ENCODE measurements at regions not wholly inside any gene's neighbourhood (a gene's known extent, or its start where the extent isn't known, plus 50 kb on each side); places are given as distances from the start of the nearest gene placed in this dataset.

DNA sequence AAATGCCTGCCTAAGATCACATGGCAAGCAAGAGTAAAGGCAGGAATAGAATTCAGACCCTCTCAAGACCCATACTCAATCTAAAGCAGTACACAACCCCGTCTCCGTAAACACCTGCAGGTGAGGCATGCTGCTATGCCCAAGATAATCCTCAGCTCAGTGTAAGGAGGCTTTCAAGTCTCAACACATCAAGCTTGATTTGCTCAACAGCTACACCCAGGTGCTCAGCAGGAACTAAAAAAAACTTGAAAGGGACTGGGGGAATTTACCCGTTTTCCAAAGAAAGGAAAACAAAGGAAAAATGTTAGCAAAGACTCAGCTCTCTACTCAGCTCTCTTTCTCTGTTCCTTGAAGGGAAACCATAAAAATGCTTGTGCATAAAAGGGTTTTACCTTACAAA lies 301.8 kb downstream of the C1D start:
- ATAC-seq = peak; percentile 52; the same call in 2 of the 3 replicates
- DNase-seq (ENCODE audit: low spot score) = peak; percentile 8
- no peaks in the 10 kb centered on the region for H3K27me3 Mint-ChIP-seq (ENCODE audit: insufficient read depth, low read depth, poor library complexity)
- Histone ChIP-seq H3K4me3 (no peak overlapping the region), H3K9me2 (ENCODE audit: insufficient read depth) (peaks cover 16% of the 10 kb centered on the region), H3K4me2 (no peak overlapping the region), H2AFZ (peak overlapping the region; percentile 25; the same call in 1 of the 2 replicates), H3K27ac (ENCODE audit: low read depth) (no peak overlapping the region), H4K20me1 (replicated peaks; ENCODE audit: insufficient read depth) (no peaks in the 10 kb centered on the region), H3K36me3 (ENCODE audit: insufficient read depth) (no peaks in the 10 kb centered on the region), H3F3A (replicated peaks; ENCODE audit: low read depth) (no peaks in the 10 kb centered on the region), H3K4me1 (ENCODE audit: insufficient read depth) (no peaks in the 10 kb centered on the region), H3K27me3 (ENCODE audit: insufficient read depth) (no peaks in the 10 kb centered on the region), H3K79me2 (replicated peaks; ENCODE audit: insufficient read depth) (no peaks in the 10 kb centered on the region)
- TF ChIP-seq, protein P1, sequence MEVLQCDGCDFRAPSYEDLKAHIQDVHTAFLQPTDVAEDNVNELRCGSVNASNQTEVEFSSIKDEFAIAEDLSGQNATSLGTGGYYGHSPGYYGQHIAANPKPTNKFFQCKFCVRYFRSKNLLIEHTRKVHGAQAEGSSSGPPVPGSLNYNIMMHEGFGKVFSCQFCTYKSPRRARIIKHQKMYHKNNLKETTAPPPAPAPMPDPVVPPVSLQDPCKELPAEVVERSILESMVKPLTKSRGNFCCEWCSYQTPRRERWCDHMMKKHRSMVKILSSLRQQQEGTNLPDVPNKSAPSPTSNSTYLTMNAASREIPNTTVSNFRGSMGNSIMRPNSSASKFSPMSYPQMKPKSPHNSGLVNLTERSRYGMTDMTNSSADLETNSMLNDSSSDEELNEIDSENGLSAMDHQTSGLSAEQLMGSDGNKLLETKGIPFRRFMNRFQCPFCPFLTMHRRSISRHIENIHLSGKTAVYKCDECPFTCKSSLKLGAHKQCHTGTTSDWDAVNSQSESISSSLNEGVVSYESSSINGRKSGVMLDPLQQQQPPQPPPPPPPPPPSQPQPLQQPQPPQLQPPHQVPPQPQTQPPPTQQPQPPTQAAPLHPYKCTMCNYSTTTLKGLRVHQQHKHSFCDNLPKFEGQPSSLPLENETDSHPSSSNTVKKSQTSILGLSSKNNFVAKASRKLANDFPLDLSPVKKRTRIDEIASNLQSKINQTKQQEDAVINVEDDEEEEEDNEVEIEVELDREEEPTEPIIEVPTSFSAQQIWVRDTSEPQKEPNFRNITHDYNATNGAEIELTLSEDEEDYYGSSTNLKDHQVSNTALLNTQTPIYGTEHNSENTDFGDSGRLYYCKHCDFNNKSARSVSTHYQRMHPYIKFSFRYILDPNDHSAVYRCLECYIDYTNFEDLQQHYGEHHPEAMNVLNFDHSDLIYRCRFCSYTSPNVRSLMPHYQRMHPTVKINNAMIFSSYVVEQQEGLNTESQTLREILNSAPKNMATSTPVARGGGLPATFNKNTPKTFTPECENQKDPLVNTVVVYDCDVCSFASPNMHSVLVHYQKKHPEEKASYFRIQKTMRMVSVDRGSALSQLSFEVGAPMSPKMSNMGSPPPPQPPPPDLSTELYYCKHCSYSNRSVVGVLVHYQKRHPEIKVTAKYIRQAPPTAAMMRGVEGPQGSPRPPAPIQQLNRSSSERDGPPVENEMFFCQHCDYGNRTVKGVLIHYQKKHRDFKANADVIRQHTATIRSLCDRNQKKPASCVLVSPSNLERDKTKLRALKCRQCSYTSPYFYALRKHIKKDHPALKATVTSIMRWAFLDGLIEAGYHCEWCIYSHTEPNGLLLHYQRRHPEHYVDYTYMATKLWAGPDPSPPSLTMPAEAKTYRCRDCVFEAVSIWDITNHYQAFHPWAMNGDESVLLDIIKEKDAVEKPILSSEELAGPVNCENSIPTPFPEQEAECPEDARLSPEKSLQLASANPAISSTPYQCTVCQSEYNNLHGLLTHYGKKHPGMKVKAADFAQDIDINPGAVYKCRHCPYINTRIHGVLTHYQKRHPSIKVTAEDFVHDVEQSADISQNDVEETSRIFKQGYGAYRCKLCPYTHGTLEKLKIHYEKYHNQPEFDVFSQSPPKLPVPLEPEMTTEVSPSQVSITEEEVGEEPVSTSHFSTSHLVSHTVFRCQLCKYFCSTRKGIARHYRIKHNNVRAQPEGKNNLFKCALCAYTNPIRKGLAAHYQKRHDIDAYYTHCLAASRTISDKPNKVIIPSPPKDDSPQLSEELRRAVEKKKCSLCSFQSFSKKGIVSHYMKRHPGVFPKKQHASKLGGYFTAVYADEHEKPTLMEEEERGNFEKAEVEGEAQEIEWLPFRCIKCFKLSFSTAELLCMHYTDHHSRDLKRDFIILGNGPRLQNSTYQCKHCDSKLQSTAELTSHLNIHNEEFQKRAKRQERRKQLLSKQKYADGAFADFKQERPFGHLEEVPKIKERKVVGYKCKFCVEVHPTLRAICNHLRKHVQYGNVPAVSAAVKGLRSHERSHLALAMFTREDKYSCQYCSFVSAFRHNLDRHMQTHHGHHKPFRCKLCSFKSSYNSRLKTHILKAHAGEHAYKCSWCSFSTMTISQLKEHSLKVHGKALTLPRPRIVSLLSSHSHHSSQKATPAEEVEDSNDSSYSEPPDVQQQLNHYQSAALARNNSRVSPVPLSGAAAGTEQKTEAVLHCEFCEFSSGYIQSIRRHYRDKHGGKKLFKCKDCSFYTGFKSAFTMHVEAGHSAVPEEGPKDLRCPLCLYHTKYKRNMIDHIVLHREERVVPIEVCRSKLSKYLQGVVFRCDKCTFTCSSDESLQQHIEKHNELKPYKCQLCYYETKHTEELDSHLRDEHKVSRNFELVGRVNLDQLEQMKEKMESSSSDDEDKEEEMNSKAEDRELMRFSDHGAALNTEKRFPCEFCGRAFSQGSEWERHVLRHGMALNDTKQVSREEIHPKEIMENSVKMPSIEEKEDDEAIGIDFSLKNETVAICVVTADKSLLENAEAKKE (CRISPR knock-in tag; IDR thresholded peaks at IDR 0.05) = 0 out of 2 replicates have a peak, but pooled peaks have one; percentile 23
- TF ChIP-seq, protein P2, sequence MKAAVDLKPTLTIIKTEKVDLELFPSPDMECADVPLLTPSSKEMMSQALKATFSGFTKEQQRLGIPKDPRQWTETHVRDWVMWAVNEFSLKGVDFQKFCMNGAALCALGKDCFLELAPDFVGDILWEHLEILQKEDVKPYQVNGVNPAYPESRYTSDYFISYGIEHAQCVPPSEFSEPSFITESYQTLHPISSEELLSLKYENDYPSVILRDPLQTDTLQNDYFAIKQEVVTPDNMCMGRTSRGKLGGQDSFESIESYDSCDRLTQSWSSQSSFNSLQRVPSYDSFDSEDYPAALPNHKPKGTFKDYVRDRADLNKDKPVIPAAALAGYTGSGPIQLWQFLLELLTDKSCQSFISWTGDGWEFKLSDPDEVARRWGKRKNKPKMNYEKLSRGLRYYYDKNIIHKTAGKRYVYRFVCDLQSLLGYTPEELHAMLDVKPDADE (IDR thresholded peaks at IDR 0.05) = no peak
- no peak for TF ChIP-seq EZH2 (IDR thresholded peaks at IDR 0.05; ENCODE audit: low read depth, unreplicated experiment)
- no peak overlapping the region for H3K4me3 Mint-ChIP-seq
- H3K36me3 Mint-ChIP-seq (ENCODE audit: low read depth) = no peaks in the 10 kb centered on the region
- no peaks in the 10 kb centered on the region for H3K4me1 Mint-ChIP-seq
- no peaks in the 10 kb centered on the region; the same call in 2 of the 3 replicates for H3K9me3 Mint-ChIP-seq
- H3K27ac Mint-ChIP-seq = no peak overlapping the region

DNA sequence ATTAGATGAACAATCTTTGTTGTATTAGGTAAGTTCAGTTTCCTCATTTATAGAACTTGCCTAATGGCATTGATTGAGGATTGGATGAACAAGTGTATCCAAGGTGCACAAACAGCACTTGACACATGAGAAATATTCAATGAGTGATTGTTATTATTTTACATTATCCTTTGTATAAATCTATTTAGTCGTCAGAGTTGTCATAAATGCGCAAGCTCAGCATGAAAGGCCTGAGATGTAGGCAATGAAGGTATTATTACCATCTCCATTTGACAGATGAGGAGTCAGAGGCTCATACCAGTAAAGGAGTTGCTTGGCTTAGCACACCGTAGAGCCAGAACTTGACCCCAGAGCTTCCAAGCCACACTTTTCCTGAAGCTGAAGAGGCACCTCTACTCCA lies 291.4 kb downstream of the C1D start:
- no peak overlapping the region for H3K27ac Mint-ChIP-seq
- no peaks in the 10 kb centered on the region for H3K27me3 ChIP-seq (ENCODE audit: insufficient read depth)
- no peaks in the 10 kb centered on the region for H3K4me1 ChIP-seq (ENCODE audit: insufficient read depth)
- H3F3A ChIP-seq (replicated peaks; ENCODE audit: low read depth) = no peaks in the 10 kb centered on the region
- H3K4me3 ChIP-seq = no peak overlapping the region
- H3K9me2 ChIP-seq (ENCODE audit: insufficient read depth) = peaks cover 3% of the 10 kb centered on the region; the same call in 1 of the 2 replicates
- H3K9me3 Mint-ChIP-seq = no peaks in the 10 kb centered on the region
- H4K20me1 ChIP-seq (replicated peaks; ENCODE audit: insufficient read depth) = no peaks in the 10 kb centered on the region
- ATAC-seq = no peak
- no peak overlapping the region for H3K4me2 ChIP-seq
- H3K36me3 ChIP-seq (ENCODE audit: insufficient read depth) = no peaks in the 10 kb centered on the region
- no peaks in the 10 kb centered on the region for H3K27me3 Mint-ChIP-seq (ENCODE audit: insufficient read depth, low read depth, poor library complexity)
- H3K79me2 ChIP-seq (replicated peaks; ENCODE audit: insufficient read depth) = no peaks in the 10 kb centered on the region
- no peak overlapping the region for H2AFZ ChIP-seq
- H3K27ac ChIP-seq (ENCODE audit: low read depth) = no peak overlapping the region
- H3K36me3 Mint-ChIP-seq (ENCODE audit: low read depth) = no peaks in the 10 kb centered on the region
- H3K4me1 Mint-ChIP-seq = no peaks in the 10 kb centered on the region
- no peak overlapping the region for H3K4me3 Mint-ChIP-seq
- DNase-seq (ENCODE audit: low spot score) = no peak
- TF ChIP-seq JUNB (IDR thresholded peaks at IDR 0.05; ENCODE audit: unreplicated experiment) (no peak), EZH2phosphoT487 (IDR thresholded peaks at IDR 0.05; ENCODE audit: unreplicated experiment) (no peak), NANOG (IDR thresholded peaks at IDR 0.05; ENCODE audit: borderline replicate concordance) (no peak), CREB1 (CRISPR knock-in tag; IDR thresholded peaks at IDR 0.05; ENCODE audit: low read depth) (no peak), POLR2AphosphoS5 (IDR thresholded peaks at IDR 0.05; ENCODE audit: low read depth) (no peak), EZH2 (IDR thresholded peaks at IDR 0.05; ENCODE audit: low read depth, unreplicated experiment) (no peak)
- TF ChIP-seq, protein P3, sequence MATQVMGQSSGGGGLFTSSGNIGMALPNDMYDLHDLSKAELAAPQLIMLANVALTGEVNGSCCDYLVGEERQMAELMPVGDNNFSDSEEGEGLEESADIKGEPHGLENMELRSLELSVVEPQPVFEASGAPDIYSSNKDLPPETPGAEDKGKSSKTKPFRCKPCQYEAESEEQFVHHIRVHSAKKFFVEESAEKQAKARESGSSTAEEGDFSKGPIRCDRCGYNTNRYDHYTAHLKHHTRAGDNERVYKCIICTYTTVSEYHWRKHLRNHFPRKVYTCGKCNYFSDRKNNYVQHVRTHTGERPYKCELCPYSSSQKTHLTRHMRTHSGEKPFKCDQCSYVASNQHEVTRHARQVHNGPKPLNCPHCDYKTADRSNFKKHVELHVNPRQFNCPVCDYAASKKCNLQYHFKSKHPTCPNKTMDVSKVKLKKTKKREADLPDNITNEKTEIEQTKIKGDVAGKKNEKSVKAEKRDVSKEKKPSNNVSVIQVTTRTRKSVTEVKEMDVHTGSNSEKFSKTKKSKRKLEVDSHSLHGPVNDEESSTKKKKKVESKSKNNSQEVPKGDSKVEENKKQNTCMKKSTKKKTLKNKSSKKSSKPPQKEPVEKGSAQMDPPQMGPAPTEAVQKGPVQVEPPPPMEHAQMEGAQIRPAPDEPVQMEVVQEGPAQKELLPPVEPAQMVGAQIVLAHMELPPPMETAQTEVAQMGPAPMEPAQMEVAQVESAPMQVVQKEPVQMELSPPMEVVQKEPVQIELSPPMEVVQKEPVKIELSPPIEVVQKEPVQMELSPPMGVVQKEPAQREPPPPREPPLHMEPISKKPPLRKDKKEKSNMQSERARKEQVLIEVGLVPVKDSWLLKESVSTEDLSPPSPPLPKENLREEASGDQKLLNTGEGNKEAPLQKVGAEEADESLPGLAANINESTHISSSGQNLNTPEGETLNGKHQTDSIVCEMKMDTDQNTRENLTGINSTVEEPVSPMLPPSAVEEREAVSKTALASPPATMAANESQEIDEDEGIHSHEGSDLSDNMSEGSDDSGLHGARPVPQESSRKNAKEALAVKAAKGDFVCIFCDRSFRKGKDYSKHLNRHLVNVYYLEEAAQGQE (IDR thresholded peaks at IDR 0.05; ENCODE audit: unreplicated experiment) = no peak
